NB4 (cell line): ENCODE measurements at regions not wholly inside any gene's neighbourhood (a gene's known extent, or its start where the extent isn't known, plus 50 kb on each side); places are given as distances from the start of the nearest gene placed in this dataset.

Experiments used
- POLR2A ChIP-seq: IDR thresholded peaks from 2 replicates; pipeline ENCODE4 v1.6.1; 2011; ENCODE audit warnings: mild to moderate bottlenecking; ENCODE audit not compliant: insufficient read length; ENCODE audit errors: extremely low read depth
- TF ChIP-seq, protein P1 (sequence below): IDR thresholded peaks from one replicate; pipeline ENCODE4 v1.5.1; 2012; ENCODE audit warnings: low read depth, low read length

DNA sequence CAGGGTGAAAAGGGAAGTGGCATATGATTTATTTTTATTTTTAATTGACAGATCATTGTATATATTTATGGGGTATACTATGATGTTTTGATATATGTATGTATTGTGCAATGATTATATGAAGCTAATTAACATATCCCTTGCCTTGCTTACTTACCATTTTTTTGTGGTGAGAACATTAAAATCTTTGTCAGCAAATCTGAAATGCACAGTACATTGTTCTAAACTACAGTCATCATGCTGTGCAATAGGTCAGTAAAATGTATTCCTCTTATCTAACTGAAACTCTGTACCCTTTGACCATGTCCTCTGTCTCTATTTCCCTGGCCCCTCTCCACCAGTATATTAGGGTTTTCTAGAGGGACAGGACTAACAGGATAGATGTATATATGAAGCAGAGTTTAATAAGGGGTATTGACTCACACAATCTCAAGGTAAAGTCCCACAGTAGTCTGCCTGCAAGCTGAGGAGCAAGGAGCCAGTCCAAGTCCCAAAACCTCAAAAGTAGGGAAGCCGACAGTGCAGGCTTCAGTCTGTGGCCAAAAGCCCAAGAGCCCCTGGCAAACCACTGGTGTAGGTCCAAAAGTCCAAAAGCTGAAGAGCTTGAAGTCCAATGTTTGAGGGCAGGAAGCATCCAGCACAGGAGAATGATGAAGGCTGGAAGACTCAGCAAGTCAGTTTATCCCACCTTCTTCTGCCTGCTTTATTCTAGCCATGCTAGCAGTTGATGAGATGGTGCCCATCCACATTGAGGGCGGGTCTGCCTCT lies 122.2 kb upstream of the FBXL7 start:
- TF ChIP-seq POLR2A: no peak
- TF ChIP-seq, protein P1, sequence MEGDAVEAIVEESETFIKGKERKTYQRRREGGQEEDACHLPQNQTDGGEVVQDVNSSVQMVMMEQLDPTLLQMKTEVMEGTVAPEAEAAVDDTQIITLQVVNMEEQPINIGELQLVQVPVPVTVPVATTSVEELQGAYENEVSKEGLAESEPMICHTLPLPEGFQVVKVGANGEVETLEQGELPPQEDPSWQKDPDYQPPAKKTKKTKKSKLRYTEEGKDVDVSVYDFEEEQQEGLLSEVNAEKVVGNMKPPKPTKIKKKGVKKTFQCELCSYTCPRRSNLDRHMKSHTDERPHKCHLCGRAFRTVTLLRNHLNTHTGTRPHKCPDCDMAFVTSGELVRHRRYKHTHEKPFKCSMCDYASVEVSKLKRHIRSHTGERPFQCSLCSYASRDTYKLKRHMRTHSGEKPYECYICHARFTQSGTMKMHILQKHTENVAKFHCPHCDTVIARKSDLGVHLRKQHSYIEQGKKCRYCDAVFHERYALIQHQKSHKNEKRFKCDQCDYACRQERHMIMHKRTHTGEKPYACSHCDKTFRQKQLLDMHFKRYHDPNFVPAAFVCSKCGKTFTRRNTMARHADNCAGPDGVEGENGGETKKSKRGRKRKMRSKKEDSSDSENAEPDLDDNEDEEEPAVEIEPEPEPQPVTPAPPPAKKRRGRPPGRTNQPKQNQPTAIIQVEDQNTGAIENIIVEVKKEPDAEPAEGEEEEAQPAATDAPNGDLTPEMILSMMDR: no peak
